PC-3 (cell line): ENCODE measurements at regions not wholly inside any gene's neighbourhood (a gene's known extent, or its start where the extent isn't known, plus 50 kb on each side); places are given as distances from the start of the nearest gene placed in this dataset.
A peak's percentile ranks its signal among the peaks of the same experiment; 100 is the strongest.

Experiments used
- ATAC-seq: fragments of 200-7000 bp; cut with Tn5 transposase; 2 replicates; pipeline ENCODE4 v1.9.1; 2020; ENCODE audit warnings: mild to moderate bottlenecking, moderate library complexity
- BruUV-seq: library from RNA; stranded (reverse); fragments of 400-500 nt; replicated peaks from 2 replicates; lab custom pipeline; 2021; lab: Mats Ljungman, UMichigan
- CTCF ChIA-PET: fragments of 300-600 bp; sonication (Branson Sonifier 250); formaldehyde crosslinking; loops from one replicate; lab custom pipeline; 2022; ENCODE audit warnings: antibody characterized with exemption; lab: Charles Lee
- POLR2A ChIA-PET: fragments of 300-600 bp; sonication (Branson Sonifier 250); formaldehyde crosslinking; loops from one replicate; lab custom pipeline; 2022; ENCODE audit warnings: antibody characterized with exemption; ENCODE audit not compliant: unreplicated experiment; lab: Charles Lee
- DNase-seq: peaks from one replicate; pipeline ENCODE4 v3.0.0-alpha.2; 2015
- H2AFZ ChIP-seq: fragments of 300-600 bp; sonication (generic); 2 replicates; pipeline ENCODE4 v1.6.0; 2016; ENCODE audit warnings: antibody characterized with exemption, low read length
- H3F3A ChIP-seq: fragments of 300-600 bp; sonication (generic); one replicate; pipeline ENCODE4 v1.6.0; 2017; ENCODE audit warnings: antibody characterized with exemption, low read length, control low read depth, mild to moderate bottlenecking; ENCODE audit not compliant: unreplicated experiment
- H3K27ac ChIP-seq: fragments of 300-600 bp; sonication (generic); 2 replicates; pipeline ENCODE4 v1.5.1; 2016; ENCODE audit warnings: mild to moderate bottlenecking, low read length
- H3K27me3 ChIP-seq: fragments of 300-600 bp; sonication (generic); 2 replicates; pipeline ENCODE4 v1.6.1; 2016; ENCODE audit warnings: low read length, mixed read lengths
- H3K36me3 ChIP-seq: fragments of 300-600 bp; sonication (generic); 2 replicates; pipeline ENCODE4 v1.6.1; 2016; ENCODE audit warnings: low read depth, mixed run types, low read length, mixed read lengths
- H3K4me1 ChIP-seq: fragments of 300-600 bp; sonication (generic); 2 replicates; pipeline ENCODE4 v1.5.1; 2016; ENCODE audit warnings: low read length; ENCODE audit not compliant: insufficient read depth
- H3K4me2 ChIP-seq: fragments of 300-600 bp; sonication (generic); 2 replicates; pipeline ENCODE4 v1.6.0; 2016; ENCODE audit warnings: low read length
- H3K4me3 ChIP-seq: fragments of 300-600 bp; sonication (generic); 2 replicates; pipeline ENCODE4 v1.5.1; 2016; ENCODE audit warnings: mild to moderate bottlenecking, low read length, mixed read lengths
- H3K79me2 ChIP-seq: fragments of 300-600 bp; sonication (generic); 2 replicates; pipeline ENCODE4 v1.6.1; 2017; ENCODE audit warnings: low read length, mixed read lengths
- H3K9ac ChIP-seq: fragments of 300-600 bp; sonication (generic); 2 replicates; pipeline ENCODE4 v1.6.0; 2016; ENCODE audit warnings: mild to moderate bottlenecking, low read length
- H3K9me2 ChIP-seq: fragments of 300-600 bp; sonication (generic); replicated peaks from 2 replicates; pipeline ENCODE4 v1.6.1; 2016; ENCODE audit warnings: mixed run types, low read length, mixed read lengths
- H3K9me3 ChIP-seq: fragments of 300-600 bp; sonication (generic); 2 replicates; pipeline ENCODE4 v1.6.1; 2016; ENCODE audit warnings: low read length, mixed read lengths
- H4K20me1 ChIP-seq: fragments of 300-600 bp; sonication (generic); 2 replicates; pipeline ENCODE4 v1.6.1; 2016; ENCODE audit warnings: low read length, mixed read lengths
- CTCF ChIP-seq: fragments of 300-600 bp; sonication (generic); conservative IDR thresholded peaks from 2 replicates; pipeline ENCODE4 v1.5.1; 2017; ENCODE audit warnings: antibody characterized with exemption, low read depth, mild to moderate bottlenecking, low read length
- EZH2 ChIP-seq: fragments of 300-600 bp; sonication (generic); IDR thresholded peaks from one replicate; pipeline ENCODE4 v1.6.1; 2017; ENCODE audit warnings: antibody characterized with exemption, mild to moderate bottlenecking, low read length; ENCODE audit not compliant: unreplicated experiment
- EZH2phosphoT487 ChIP-seq: fragments of 300-600 bp; sonication (generic); IDR thresholded peaks from 2 replicates; pipeline ENCODE4 v1.6.1; 2018; ENCODE audit warnings: mild to moderate bottlenecking, antibody characterized with exemption, low read length, borderline replicate concordance
- intact Hi-C: fragments of 100-400 bp; cut with micrococcal nuclease; formaldehyde crosslinking; loops from 2 replicates; pipeline ENCODE4 v1.9.0; 2023

- DNase-seq, result no peak
- no peak overlapping the region for H2AFZ ChIP-seq
- no peaks in the 10 kb centered on the region for H3F3A ChIP-seq
- H3K27me3 ChIP-seq, result no peaks in the 10 kb centered on the region
- intact Hi-C loops, result no loop called here
- H3K9ac ChIP-seq, result no peak overlapping the region
- no peak overlapping the region for H3K27ac ChIP-seq
- no peak overlapping the region for H3K4me3 ChIP-seq
- H3K4me1 ChIP-seq, result no peaks in the 10 kb centered on the region
- BruUV-seq, result no TSS peak
- ChIA-PET CTCF (no interaction called here), POLR2A (interaction anchor here (0.6 kb wide), 1 partner anchor 222 kb away, joined by 4 read pairs; no protein-coding TSS in a partner anchor)
- ATAC-seq, result no peak
- no peaks in the 10 kb centered on the region for H3K79me2 ChIP-seq
- H3K9me3 ChIP-seq, result no peaks in the 10 kb centered on the region
- no peaks in the 10 kb centered on the region for H3K9me2 ChIP-seq
- TF ChIP-seq EZH2, result no peak
- no peak for TF ChIP-seq EZH2phosphoT487
- no peak for TF ChIP-seq CTCF
- no peaks in the 10 kb centered on the region for H4K20me1 ChIP-seq
- H3K36me3 ChIP-seq, result no peaks in the 10 kb centered on the region
- no peak overlapping the region for H3K4me2 ChIP-seq
Observed at GRCh38 chr3:180391001-180391400, 211.0 kb upstream of the TTC14 start.

GRCh38 chr3:180401226-180401625 lies 200.7 kb upstream of the TTC14 start:
- Histone ChIP-seq H3K4me3 (no peak overlapping the region), H3K9me2 (no peaks in the 10 kb centered on the region), H2AFZ (no peak overlapping the region), H4K20me1 (no peaks in the 10 kb centered on the region), H3K36me3 (no peaks in the 10 kb centered on the region), H3K4me2 (no peak overlapping the region), H3K27me3 (no peaks in the 10 kb centered on the region), H3K4me1 (peaks cover 11% of the 10 kb centered on the region; the same call in 1 of the 2 replicates), H3K27ac (no peak overlapping the region), H3F3A (no peaks in the 10 kb centered on the region), H3K9ac (no peak overlapping the region), H3K9me3 (no peaks in the 10 kb centered on the region), H3K79me2 (no peaks in the 10 kb centered on the region)
- no TSS peak for BruUV-seq
- POLR2A ChIA-PET, result no interaction called here
- no peak for ATAC-seq
- CTCF ChIA-PET, result no interaction called here
- DNase-seq, result no peak
- TF ChIP-seq EZH2 (no peak), CTCF (no peak), EZH2phosphoT487 (no peak)
- intact Hi-C loops, result no loop called here

GRCh38 chr3:180402471-180403073 lies 199.4 kb upstream of the TTC14 start:
- no peaks in the 10 kb centered on the region for H3K9me3 ChIP-seq
- H2AFZ ChIP-seq, result peak overlapping the region; percentile 58
- POLR2A ChIA-PET, result no interaction called here
- no peaks in the 10 kb centered on the region for H3F3A ChIP-seq
- peaks cover 11% of the 10 kb centered on the region; the same call in 1 of the 2 replicates for H3K4me1 ChIP-seq
- H3K9me2 ChIP-seq, result no peaks in the 10 kb centered on the region
- CTCF ChIA-PET, result no interaction called here
- H3K9ac ChIP-seq, result no peak overlapping the region
- H4K20me1 ChIP-seq, result no peaks in the 10 kb centered on the region
- H3K27ac ChIP-seq, result no peak overlapping the region
- DNase-seq, result no peak
- H3K36me3 ChIP-seq, result no peaks in the 10 kb centered on the region
- no peaks in the 10 kb centered on the region for H3K27me3 ChIP-seq
- peak; percentile 66 for ATAC-seq
- BruUV-seq, result no TSS peak
- intact Hi-C loops, result no loop called here
- no peak overlapping the region for H3K4me2 ChIP-seq
- TF ChIP-seq EZH2phosphoT487, result no peak
- TF ChIP-seq CTCF, result no peak
- TF ChIP-seq EZH2, result no peak
- H3K4me3 ChIP-seq, result no peak overlapping the region
- H3K79me2 ChIP-seq, result no peaks in the 10 kb centered on the region
